RWPE1 (cell line): ENCODE measurements at regions not wholly inside any gene's neighbourhood (a gene's known extent, or its start where the extent isn't known, plus 50 kb on each side); places are given as distances from the start of the nearest gene placed in this dataset.

ENCODE experiments used
- CTCF ChIA-PET: fragments of 350-600 bp; sonication (Branson Sonifier 250); formaldehyde crosslinking; extraction: SDS; loops from one replicate; lab custom pipeline; 2021; lab: Yijun Ruan, JAX
- POLR2A ChIA-PET: fragments of 400-600 bp; formaldehyde crosslinking; extraction: SDS; loops from one replicate; lab custom pipeline; 2020; ENCODE audit warnings: antibody characterized with exemption; ENCODE audit not compliant: low non-redundant PET; lab: Yijun Ruan, JAX
- DNase-seq: peaks from one replicate; pipeline ENCODE4 v3.0.0; 2012; ENCODE audit warnings: low spot score
- H3K27ac ChIP-seq: fragments of 450-650 bp; 2 replicates; pipeline ENCODE4 v1.5.1; 2017
- CTCF ChIP-seq: fragments of 450-650 bp; conservative IDR thresholded peaks from 2 replicates; pipeline ENCODE4 v1.5.1; 2017; ENCODE audit warnings: low read depth, mild to moderate bottlenecking

GRCh38 chr12:92602930-92603623, 99.7 kb upstream of the PLEKHG7 start:
- H3K27ac ChIP-seq = no peak overlapping the region
- no peak for DNase-seq
- POLR2A ChIA-PET = no interaction called here
- CTCF ChIA-PET = interaction anchor here (0.5 kb wide), 1 partner anchor 885 kb away, joined by 3 read pairs; no protein-coding TSS in a partner anchor
- TF ChIP-seq CTCF = no peak

GRCh38 chr12:92602476-92602875, 100.3 kb upstream of the PLEKHG7 start:
- peak; percentile 53 for DNase-seq
- no peak overlapping the region for H3K27ac ChIP-seq
- no peak for TF ChIP-seq CTCF
- ChIA-PET CTCF (interaction anchor here (0.5 kb wide), 1 partner anchor 885 kb away, joined by 3 read pairs; no protein-coding TSS in a partner anchor), POLR2A (no interaction called here)

GRCh38 chr12:92601680-92602079, 101.1 kb upstream of the PLEKHG7 start:
- POLR2A ChIA-PET = no interaction called here

GRCh38 chr12:92601176-92601575, 101.6 kb upstream of the PLEKHG7 start:
- ChIA-PET POLR2A (no interaction called here), CTCF (no interaction called here)
- TF ChIP-seq CTCF = no peak
- H3K27ac ChIP-seq = no peak overlapping the region
- DNase-seq = no peak

More at GRCh38 chr12:92601680-92602079, 101.1 kb upstream of the PLEKHG7 start:
- TF ChIP-seq CTCF = no peak
- CTCF ChIA-PET = no interaction called here
- H3K27ac ChIP-seq = no peak overlapping the region
- no peak for DNase-seq

GRCh38 chr12:92600052-92600451, 102.7 kb upstream of the PLEKHG7 start:
- no peak for TF ChIP-seq CTCF
- ChIA-PET POLR2A (no interaction called here), CTCF (interaction anchor here (0.7 kb wide), 1 partner anchor 29 kb away, joined by 4 read pairs; no protein-coding TSS in a partner anchor)
- H3K27ac ChIP-seq = no peak overlapping the region
- no peak for DNase-seq

GRCh38 chr12:92597997-92598396, 104.8 kb upstream of the PLEKHG7 start:
- no peak overlapping the region for H3K27ac ChIP-seq
- CTCF ChIA-PET = interaction anchor here (0.6 kb wide), 1 partner anchor 1214 kb away, joined by 3 read pairs; no protein-coding TSS in a partner anchor
- POLR2A ChIA-PET = no interaction called here
- no peak for TF ChIP-seq CTCF
- DNase-seq = peak; percentile 76
